ACHN (cell line): ENCODE measurements at regions not wholly inside any gene's neighbourhood (a gene's known extent, or its start where the extent isn't known, plus 50 kb on each side); places are given as distances from the start of the nearest gene placed in this dataset.
A peak's percentile ranks its signal among the peaks of the same experiment; 100 is the strongest.
"Not testable (repeated sequence)": the region's sequence is repeated elsewhere in the genome, so short reads cannot be mapped to it uniquely, and the experiment has no call there.

Source experiments
- DNase-seq: peaks from one replicate; pipeline ENCODE4 v3.0.0-alpha.2; 2015
- in situ Hi-C: cut with HindIII; loops from 2 replicates; pipeline ENCODE4 v1.10.0; 2017; ENCODE audit warnings: low sequenced_read_pairs, low pct_ligation_motif_present, low pct_unique_long_range_greater_than_20kb

DNA sequence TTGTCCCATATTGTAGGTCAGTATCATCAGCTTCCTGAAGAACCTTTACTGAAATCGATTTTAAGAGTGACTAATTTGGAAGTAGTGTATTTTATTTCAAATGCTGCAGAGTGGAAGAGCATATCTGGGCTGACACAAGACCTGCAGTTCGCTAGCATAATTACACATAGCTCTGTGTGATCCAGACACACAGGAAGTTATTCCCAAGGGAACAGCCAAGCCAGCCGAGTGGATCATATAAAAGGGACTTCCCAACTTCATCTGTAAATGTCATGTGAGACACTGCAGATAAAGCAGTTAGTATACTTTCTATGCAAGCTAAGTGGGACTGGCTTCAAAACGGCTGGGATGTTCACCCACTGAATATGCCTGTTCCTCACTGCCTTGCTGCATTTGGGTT is 760.4 kb downstream of the SLITRK1 start:
- no peak for DNase-seq
- in situ Hi-C loops: no loop called here

DNA sequence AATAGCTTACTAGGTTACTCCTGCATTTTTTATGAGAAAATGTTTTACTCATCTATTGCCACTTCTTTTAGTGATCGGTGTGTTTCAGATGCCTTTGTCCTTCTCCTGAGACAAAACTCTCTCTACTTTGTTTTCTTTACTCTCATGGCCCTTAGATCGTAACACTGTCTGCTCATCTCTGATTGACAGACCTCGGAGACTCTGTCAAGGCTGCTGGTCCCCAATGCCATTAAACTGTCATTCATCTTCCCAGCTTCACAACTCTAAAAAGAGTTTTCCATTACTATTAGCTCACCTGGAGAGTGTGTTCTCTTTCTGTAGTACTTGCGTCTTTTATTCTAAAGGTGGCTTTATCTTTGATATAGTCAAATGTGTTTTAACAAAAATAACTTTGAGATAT is 765.2 kb downstream of the SLITRK1 start:
- in situ Hi-C loops: no loop called here

DNA sequence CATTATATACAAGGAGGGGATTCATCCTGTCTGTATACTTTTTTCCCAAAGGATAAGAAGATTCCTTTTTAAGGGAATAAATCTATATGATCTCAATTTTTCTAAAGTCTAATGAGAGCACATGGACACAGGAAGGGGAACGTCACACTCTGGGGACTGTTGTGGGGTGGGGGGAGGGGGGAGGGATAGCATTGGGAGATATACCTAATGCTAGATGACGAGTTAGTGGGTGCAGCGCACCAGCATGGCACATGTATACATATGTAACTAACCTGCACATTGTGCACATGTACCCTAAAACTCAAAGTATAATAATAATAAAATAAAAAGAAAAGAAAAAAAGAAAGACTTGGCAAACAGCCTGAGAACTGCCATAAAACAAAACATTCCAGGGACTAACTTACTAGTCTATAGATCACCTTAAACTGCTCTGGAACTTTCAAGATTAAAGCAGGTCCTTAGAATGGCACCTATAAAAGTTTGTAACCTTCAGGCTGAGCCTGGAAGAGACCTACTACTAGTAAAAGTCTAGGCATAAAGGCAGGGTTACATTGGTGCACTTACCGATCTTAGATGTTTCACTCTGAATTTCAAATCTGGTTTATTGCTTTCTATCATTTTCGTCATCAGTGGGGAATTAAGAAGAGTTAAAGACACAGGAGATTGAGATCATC is 780.6 kb downstream of the SLITRK1 start:
- in situ Hi-C loops, DNase-seq: not testable (repeated sequence)

More for the DNA sequence above, 765.2 kb downstream of the SLITRK1 start:
- DNase-seq: no peak

DNA sequence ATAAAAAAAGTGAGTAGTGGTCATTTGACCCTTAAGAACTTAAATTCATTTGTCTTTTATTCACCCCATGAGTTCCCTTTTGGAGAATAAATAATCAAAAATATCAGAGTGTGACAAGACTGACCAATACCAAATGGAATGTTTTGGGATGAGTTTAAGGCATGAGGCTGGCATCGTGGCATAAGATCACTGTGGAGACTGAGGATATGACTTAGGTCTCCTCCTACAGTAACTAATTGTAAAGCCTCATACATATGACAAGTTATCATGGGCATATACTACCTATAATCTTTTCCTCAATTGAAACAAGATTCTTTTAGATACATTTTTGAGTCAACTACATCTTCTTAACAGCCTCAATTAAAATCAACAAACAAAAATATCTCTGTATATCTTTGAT is 782.0 kb downstream of the SLITRK1 start:
- no peak for DNase-seq
- in situ Hi-C loops: no loop called here

DNA sequence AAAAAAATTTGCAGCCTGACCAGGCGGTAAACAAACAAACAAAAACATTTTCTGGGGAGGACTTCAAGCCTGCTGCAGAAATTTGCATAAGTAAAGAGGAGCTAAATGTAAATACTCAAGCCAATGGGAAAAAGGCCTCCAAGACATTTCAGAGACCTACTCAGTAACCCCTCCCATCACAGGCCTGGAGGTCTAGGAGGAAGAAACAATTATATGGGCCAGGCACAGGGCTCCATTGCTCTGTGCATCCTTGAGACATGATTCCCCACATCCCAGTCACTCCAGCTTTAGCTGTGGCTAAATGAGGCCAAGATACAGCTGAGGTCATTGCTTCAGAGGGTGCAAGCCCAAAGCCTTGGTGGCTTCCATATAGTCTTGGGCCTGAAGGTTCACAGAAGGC is 793.4 kb downstream of the SLITRK1 start:
- DNase-seq: no peak
- in situ Hi-C loops: no loop called here

DNA sequence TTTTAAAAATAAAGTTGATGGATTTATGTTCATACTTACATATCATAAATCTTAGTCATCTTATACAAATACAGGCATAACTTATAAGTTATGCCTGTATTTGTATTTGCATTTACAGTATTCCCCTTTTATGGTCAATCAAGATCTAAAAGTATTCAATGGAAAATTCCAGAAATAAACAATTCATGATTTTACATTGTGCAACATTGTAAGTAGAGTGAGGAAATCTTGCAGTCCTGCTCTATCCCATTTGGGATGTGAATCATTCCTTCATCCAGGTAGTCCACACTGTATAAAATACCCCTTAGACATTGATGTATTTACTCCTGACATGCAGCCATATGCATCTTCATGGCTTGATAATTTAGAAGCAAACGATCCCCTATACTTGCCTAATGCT is 795.3 kb downstream of the SLITRK1 start:
- in situ Hi-C loops: no loop called here
- DNase-seq: no peak

DNA sequence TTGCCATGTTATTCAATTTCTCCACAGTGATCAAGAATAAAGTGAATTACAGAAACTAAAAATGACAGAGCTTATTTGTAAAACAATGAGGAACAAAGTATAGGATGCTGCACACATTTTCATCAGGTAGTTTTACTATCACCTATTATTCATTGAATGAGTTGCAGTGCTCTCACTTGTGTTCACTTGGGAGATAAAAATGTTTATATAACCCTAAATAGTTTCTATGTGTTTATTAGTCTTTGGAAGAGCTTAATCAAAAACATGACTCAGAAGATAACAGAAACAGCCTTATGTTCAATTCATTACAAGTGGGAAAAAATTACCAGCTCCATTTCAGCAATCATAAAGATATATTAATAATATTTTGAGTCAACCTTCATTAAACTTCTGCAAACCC is 796.2 kb downstream of the SLITRK1 start:
- no peak for DNase-seq
- in situ Hi-C loops: no loop called here

DNA sequence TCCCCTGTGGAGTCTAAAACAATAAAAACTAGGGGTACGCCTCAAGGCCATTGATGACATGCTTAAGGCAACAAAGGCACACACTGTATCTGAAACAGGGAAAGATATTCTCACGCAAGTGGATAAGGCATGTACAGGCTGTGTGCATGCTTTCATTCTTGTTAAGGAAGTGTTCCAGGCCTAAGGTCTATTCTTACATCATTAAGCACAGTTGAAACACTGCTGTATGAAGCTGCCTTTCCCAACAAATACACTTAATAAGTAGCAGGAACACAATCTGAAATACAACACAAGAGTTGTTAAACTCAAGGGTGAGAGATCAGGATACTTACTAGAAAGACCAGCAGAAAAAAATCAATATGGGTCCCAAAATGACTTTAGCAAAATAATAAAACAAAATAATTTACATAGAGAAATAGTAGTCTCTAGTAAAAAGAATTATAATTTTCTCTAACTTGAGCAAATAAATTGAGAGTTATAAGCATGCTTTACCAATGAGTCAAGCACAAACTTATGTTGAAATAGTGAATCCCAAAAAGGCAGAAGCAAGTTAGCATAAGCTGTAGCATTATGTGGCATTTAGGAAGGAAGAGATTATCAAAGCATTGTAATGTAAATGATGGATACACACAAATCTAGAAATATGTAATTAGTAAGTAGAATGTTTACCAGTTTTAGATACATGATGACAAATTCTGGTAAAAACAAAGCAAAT is 796.9 kb downstream of the SLITRK1 start:
- DNase-seq: no peak
- in situ Hi-C loops: no loop called here

DNA sequence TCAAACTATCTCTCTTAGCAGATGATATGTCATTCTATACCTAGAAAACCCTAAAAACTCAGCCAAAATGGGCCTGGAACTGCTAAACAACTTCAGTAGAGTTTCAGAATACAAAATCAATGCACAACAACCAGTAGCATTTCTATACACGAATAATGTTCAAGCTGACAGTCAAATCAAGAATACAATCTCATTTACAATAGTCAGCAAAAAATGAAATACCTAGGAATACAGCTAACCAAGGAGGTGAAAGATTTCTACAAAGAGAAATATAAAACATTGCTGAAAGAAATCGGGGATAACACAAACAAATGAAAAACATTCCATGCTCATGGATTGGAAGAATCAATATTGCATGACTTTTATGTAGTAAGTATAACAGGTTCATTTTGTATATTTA is 804.8 kb downstream of the SLITRK1 start:
- in situ Hi-C loops: no loop called here
- no peak for DNase-seq

DNA sequence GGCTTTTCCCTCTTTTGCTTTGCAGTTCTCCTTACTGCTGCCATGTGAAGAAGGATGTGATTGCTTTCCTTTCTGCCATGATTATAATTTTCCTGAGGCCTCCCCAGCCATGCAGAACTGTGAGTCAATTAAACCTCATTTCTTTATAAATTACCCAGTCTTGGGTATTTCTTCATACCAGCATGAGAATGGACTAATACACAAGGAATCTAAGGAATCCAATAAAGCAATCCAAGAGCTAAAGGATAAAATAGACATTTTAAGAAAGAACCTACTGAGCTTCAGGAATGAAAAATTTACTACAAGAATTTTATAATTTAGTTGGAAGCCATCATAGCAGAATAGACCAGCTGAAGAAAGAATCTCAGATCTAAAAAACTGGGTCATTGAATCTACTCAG is 808.3 kb downstream of the SLITRK1 start:
- DNase-seq, in situ Hi-C loops: not testable (repeated sequence)

DNA sequence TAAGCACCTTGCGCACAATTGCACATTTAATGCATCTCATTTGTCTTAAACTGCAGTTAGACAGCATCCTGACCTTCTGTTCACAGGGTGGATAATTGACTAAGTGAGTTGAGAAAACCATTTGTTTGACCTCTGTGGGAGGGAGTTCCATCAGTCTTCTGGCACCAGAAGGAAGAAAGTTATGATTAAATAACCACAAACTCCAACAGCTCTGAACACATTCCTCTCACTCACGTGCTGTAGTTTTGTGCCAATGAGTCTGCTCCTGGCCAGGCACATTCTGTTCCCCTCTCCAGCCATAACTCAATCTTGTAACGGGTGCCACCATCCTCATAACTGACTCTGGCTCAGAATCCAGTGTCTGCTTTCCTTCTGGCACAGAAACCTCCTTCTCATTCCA is 817.2 kb downstream of the SLITRK1 start:
- peak; percentile 41 for DNase-seq
- in situ Hi-C loops: no loop called here

DNA sequence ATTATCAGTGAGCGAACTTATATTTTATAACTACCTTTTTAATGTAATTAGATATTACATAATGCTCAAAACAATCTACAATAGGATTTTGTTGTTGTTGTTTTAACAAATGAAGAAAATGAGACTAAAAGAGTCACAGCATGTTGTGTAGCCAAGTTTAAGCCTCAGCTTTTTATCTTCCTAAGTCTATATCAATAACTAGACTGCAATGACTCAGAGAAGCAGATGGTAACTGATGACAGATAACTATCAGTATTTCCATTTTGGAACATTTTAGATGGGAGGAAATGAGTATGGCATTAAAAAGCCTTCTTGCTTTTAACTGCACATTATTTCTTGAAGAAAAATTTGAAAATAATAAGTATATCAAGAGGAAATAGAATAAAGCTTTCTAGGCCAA is 825.2 kb downstream of the SLITRK1 start:
- DNase-seq: no peak
- in situ Hi-C loops: no loop called here

DNA sequence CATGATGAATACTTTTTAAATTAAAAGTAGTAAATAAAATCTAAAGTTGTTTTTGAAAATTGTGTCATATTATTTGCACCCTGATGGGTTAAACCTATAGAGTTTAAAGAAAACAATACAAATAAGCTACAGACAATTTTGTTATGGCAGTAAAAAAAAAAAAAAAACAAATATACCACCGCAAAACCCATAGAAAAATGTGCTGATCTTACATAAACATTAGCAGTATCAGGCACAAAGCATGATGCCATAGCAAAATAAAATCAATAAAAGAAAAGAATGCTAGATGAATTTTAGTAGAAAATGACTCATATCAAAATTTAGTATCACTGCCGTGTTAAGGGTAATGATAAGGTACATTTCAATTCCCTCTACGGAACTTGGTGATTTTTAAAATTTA is 826.0 kb downstream of the SLITRK1 start:
- no peak for DNase-seq
- in situ Hi-C loops: no loop called here

DNA sequence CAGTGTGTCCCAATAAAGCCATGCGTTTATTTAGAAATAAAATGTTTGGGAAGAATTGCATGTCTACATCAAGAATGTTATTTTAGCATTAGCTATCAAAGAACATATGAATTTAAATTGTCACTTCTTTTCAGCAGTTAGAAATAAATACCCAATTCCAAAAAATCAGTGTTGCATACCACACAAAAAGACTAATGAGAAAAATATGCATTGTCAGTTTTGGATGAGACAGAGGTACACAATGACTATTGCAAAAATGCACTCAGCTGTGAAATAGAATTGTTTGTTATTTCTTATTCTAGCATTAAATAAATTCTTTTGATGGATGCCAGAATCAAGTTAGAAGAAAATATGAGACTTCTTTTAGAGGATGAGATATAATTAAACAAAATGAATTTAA is 833.9 kb downstream of the SLITRK1 start:
- DNase-seq: no peak
- in situ Hi-C loops: no loop called here

DNA sequence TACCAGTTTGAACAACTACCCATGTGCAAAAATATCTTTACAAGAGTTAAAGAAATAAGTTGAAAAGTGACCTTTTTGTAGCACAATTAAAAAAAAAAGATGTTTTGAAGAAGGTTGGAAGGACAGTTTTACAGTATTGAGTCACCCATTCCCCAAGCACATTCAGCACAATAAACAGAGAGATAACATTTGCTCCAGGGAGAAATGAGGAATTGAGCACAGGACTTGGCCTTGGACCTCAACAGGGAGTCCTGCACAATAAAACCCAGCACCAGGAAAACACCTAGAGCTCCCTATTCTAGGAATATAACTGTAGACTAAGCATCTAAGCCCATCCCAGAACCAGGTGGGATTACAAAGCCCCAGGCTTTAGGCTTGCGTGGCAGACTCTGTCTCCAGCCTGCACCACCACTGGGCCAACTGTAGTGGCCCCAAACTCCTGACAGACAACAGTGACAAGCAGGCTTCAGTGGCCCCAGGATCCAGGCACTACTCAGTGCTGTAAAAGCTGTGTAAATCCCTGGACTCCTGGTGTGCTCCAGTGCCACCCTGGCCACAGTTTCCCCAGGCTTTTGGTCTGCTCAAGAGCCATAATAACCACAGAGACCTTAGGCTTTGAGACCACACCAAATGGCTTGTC is 857.2 kb downstream of the SLITRK1 start:
- no peak for DNase-seq
- in situ Hi-C loops: no loop called here

DNA sequence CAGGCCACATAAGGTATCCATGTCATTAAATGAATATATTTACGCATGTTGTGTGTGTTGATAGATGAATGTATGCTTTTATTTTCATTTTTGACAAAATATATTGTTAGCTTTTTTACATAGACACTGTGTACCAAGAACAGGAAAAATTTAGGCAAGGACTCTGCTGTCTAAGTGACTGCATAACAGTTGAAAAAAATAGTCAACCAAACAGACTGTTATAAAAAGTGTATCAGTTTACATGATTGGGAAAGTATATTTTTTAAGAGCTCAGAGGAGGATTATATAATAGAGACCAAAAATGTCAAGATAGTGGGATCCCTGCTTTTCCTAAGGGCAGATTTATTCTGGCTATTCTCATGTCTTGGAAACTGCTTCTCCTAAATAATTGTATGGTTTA is 858.0 kb downstream of the SLITRK1 start:
- in situ Hi-C loops: no loop called here
- DNase-seq: no peak

DNA sequence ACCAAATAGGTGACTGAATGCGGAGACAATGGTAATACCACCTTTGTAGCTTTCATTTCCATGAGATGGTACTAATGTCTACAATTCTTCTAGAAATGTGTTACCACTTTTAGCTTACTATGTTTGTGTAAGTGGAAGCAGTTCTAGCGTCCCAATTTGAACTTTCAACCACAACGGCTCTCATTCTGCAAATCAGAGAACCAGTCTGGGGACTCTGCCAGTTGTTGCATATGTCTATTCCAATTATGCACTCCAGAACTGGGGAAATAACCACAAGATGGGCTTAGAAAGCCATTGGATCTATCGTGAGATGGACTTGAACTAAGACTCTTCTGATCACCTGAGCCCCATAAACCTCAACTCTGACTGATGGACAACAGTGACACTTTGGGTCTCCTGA is 862.3 kb downstream of the SLITRK1 start:
- in situ Hi-C loops: no loop called here
- DNase-seq: no peak

DNA sequence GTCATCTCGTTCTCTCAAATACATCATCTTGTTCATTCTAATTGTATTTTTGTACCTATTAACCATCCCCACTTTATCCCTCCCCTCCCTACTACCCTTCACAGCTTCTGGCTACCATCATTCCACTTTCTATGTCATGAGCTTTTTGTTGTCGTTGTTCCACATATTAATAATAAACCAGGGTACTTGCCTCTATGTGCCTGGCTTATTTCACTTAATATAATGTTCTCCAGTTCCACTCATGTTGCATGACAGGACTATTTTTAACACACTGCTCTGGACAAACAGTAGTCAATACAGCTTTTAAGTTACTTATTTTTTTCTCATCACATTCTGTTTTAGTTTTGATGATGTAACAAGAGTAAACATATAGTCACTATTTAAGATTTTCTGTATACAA is 872.3 kb downstream of the SLITRK1 start:
- in situ Hi-C loops: no loop called here
- no peak for DNase-seq

DNA sequence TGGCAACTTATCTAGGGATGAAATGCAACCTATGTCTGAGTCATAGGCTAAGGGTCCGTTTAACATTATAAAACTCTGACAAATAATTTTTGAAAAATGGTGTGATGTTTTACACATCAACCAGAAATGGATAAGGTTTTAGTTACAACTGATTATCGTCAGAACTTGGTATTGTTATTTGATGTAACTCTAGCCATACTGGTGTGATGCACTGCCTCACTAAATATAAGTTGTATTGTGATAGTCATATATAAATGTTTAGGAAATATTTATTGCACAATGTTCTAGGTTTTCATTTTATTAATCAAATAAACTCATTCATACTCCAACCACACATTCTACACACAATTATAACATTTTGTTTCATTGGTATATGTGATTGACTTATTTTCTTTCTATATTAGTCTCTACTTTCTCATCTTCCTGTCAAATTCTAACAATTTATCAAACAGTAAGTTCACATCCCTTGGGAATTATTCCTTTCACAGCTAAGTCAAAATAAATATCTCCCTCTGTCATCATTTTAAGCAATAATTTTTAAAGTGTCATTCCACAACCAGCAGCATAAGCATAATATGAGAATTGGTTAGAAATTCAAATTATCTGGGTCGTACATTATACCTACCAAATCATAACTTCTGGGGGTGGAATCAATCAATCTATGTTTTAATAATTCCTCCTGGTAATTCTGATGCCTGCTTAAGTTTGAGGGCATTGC is 873.9 kb downstream of the SLITRK1 start:
- in situ Hi-C loops: no loop called here
- DNase-seq: no peak
